PFSK-1 (cell line): ENCODE measurements at regions not wholly inside any gene's neighbourhood (a gene's known extent, or its start where the extent isn't known, plus 50 kb on each side); places are given as distances from the start of the nearest gene placed in this dataset.

Source experiments
- FOXP2 ChIP-seq: optimal IDR thresholded peaks from 2 replicates; pipeline ENCODE3; 2011; ENCODE audit warnings: borderline replicate concordance, control low read depth, inconsistent platforms; ENCODE audit not compliant: insufficient read depth; ENCODE audit errors: extremely low read length, extremely low read depth
- POLR2AphosphoS5 ChIP-seq: IDR thresholded peaks from 2 replicates; pipeline ENCODE4 v1.6.1; 2012; ENCODE audit warnings: low read depth, mild to moderate bottlenecking, control low read depth, low read length, moderate library complexity
- SIN3A ChIP-seq: IDR thresholded peaks from 2 replicates; pipeline ENCODE4 v1.6.1; 2012; ENCODE audit warnings: mild to moderate bottlenecking, low read length, moderate library complexity, borderline replicate concordance; ENCODE audit not compliant: insufficient read depth
- TAF1 ChIP-seq: IDR thresholded peaks from 2 replicates; pipeline ENCODE4 v1.6.1; 2012; ENCODE audit warnings: low read length, control low read depth, borderline replicate concordance; ENCODE audit not compliant: insufficient read depth
- TF ChIP-seq, protein P1 (sequence below), 2 experiments: IDR thresholded peaks; 2 replicates each; pipeline versions ENCODE4 v1.6.1 to v1.8.0; 2011 to 2012; ENCODE audit warnings: low read depth in 2 of 2, low read length in 2 of 2, control low read depth in 1 of 2, inconsistent platforms in 1 of 2, mild to moderate bottlenecking in 1 of 2, moderate library complexity in 1 of 2; ENCODE audit not compliant: insufficient read depth in 1 of 2

DNA sequence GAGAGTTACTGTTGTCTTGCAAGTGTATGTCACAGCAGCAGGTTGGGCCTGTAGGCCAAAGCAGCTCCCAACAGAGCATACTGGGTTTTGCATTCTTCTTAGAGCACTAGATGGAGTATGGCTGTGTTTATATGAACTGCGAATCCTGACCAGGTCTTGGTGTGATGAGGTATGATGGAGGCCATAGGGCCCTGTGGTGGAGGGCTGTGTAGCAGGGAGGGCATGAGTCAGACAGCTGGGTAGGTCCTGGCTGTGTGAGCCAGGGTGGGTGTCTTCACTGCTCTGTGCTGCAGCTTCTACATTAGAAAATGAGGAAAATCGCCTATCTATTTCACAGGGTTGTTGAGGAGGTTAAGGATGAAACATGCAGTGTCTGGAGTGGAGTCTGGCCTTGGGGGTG lies 124.2 kb downstream of the BUB3 start:
- TF ChIP-seq, protein P1, sequence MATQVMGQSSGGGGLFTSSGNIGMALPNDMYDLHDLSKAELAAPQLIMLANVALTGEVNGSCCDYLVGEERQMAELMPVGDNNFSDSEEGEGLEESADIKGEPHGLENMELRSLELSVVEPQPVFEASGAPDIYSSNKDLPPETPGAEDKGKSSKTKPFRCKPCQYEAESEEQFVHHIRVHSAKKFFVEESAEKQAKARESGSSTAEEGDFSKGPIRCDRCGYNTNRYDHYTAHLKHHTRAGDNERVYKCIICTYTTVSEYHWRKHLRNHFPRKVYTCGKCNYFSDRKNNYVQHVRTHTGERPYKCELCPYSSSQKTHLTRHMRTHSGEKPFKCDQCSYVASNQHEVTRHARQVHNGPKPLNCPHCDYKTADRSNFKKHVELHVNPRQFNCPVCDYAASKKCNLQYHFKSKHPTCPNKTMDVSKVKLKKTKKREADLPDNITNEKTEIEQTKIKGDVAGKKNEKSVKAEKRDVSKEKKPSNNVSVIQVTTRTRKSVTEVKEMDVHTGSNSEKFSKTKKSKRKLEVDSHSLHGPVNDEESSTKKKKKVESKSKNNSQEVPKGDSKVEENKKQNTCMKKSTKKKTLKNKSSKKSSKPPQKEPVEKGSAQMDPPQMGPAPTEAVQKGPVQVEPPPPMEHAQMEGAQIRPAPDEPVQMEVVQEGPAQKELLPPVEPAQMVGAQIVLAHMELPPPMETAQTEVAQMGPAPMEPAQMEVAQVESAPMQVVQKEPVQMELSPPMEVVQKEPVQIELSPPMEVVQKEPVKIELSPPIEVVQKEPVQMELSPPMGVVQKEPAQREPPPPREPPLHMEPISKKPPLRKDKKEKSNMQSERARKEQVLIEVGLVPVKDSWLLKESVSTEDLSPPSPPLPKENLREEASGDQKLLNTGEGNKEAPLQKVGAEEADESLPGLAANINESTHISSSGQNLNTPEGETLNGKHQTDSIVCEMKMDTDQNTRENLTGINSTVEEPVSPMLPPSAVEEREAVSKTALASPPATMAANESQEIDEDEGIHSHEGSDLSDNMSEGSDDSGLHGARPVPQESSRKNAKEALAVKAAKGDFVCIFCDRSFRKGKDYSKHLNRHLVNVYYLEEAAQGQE (IDR thresholded peaks at IDR 0.05; ENCODE audit: insufficient read depth in 1 of 2, low read depth in 2 of 2, low read length in 2 of 2) = no peak
- no peak for TF ChIP-seq FOXP2
- TF ChIP-seq TAF1 = no peak
- TF ChIP-seq POLR2AphosphoS5 = no peak
- no peak for TF ChIP-seq SIN3A

DNA sequence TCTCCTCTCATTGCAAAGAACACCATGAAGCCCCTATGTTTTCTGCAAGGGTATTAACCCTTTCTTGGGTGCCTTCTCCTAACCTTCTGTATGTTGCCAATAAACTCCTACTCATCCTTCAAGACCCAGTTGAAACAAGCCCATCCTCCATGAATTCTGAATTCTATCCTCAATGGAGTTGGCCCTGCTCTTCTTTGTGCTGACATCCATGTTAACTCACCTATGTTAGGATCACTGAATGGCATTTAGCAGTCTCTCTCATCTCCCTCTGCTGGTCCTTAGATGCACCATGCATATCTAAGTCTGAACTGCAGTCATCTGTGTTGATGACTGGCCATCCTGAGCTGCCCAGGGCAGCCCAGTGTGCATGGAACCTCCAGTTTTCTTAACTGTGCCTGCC lies 129.8 kb downstream of the BUB3 start:
- TF ChIP-seq SIN3A (no peak), TAF1 (no peak), FOXP2 (no peak), POLR2AphosphoS5 (no peak)
- TF ChIP-seq, protein P1 (IDR thresholded peaks at IDR 0.05; ENCODE audit: insufficient read depth in 1 of 2, low read depth in 2 of 2, low read length in 2 of 2) = no peak

DNA sequence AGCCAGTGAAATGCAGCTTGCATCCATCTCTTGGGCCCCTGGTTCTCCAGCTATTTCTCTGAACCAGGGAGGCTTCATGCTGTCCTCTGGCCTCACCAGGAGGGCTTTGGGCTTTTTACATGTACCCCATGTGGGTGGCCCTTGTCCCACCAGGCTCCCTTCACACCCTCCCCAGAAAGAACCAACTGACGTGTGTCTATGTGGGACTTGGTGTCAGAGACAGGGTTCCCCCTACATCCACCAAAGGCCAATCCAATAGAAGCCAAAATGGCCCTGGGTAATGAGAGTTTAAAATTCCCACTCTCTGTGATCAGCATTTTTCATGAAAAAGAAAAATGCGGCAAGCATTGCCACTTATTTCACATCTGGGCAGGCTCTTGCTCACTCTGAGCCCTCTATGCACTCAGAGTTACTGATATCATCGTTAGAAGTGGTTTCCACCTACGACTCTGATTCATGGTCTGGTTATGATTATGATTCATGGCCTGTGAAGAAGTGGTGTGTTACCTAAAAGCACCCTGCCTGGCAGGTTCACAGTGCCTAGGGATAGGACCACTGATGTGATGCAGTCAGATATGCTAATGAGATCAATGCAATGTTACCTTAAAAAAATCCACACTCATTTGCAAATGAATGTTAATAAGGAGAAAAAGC lies 133.5 kb downstream of the BUB3 start:
- TF ChIP-seq SIN3A (no peak), FOXP2 (no peak), POLR2AphosphoS5 (no peak), TAF1 (no peak)
- TF ChIP-seq, protein P1 (IDR thresholded peaks at IDR 0.05; ENCODE audit: insufficient read depth in 1 of 2, low read depth in 2 of 2, low read length in 2 of 2) = no peak

- TF ChIP-seq FOXP2 (no peak), POLR2AphosphoS5 (no peak), TAF1 (no peak), SIN3A (no peak)
- TF ChIP-seq, protein P1 (IDR thresholded peaks at IDR 0.05; ENCODE audit: insufficient read depth in 1 of 2, low read depth in 2 of 2, low read length in 2 of 2) = no peak
Measured at GRCh38 chr10:123289432-123289831, 135.2 kb downstream of the BUB3 start.

GRCh38 chr10:123294109-123294508 lies 139.9 kb downstream of the BUB3 start:
- TF ChIP-seq SIN3A = no peak
- no peak for TF ChIP-seq FOXP2
- TF ChIP-seq TAF1 = no peak
- TF ChIP-seq POLR2AphosphoS5 = no peak
- TF ChIP-seq, protein P1 (IDR thresholded peaks at IDR 0.05; ENCODE audit: insufficient read depth in 1 of 2, low read depth in 2 of 2, low read length in 2 of 2) = no peak
